Type B pancreatic cell (in vitro differentiated cells): ENCODE measurements at regions not wholly inside any gene's neighbourhood (a gene's known extent, or its start where the extent isn't known, plus 50 kb on each side); places are given as distances from the start of the nearest gene placed in this dataset.

ENCODE experiments used
- DNase-seq: peaks from one replicate; pipeline ENCODE4 v3.0.0; 2021; ENCODE audit warnings: mixed read lengths; ENCODE audit not compliant: unreplicated experiment; ENCODE audit errors: extremely low spot score
- H3K27ac Mint-ChIP-seq: 2 replicates; pipeline ENCODE4 v1.8.0; 2021; ENCODE audit warnings: mild to moderate bottlenecking, mixed read lengths
- H3K27me3 Mint-ChIP-seq: 2 replicates; pipeline ENCODE4 v1.8.0; 2021; ENCODE audit warnings: mixed read lengths
- H3K36me3 Mint-ChIP-seq: 2 replicates; pipeline ENCODE4 v1.8.0; 2021; ENCODE audit warnings: mixed read lengths
- H3K4me1 Mint-ChIP-seq: one replicate; pipeline ENCODE4 v1.8.0; 2021; ENCODE audit warnings: mixed read lengths; ENCODE audit not compliant: unreplicated experiment
- H3K4me3 Mint-ChIP-seq: 2 replicates; pipeline ENCODE4 v1.8.0; 2021; ENCODE audit warnings: mild to moderate bottlenecking, mixed read lengths
- H3K9me3 Mint-ChIP-seq: 2 replicates; pipeline ENCODE4 v1.8.0; 2021; ENCODE audit warnings: mixed read lengths
- CTCF ChIP-seq: fragments of 200-600 bp; sonication (generic); conservative IDR thresholded peaks from 2 replicates; pipeline ENCODE4 v1.5.0; 2021; ENCODE audit warnings: antibody characterized with exemption, mild to moderate bottlenecking

DNA sequence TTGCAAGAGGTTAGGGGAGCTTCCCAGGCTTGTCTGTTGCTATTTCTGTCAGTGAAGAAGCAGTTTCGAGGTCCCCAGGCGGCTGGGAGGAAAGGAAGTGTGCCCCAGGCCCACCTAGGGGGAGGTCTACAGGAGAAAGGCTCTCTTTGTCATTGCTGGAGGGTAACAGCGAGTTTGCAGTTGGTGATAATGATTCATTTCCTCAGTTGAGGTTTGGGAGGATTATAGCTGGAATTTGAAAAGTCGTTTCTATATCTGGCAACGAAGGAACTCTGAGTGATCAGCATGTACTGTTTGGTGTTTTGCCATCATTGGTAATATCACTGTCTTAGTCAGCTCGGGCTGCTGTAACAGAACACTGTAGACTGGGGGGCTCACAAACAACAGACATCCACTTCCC, 65.5 kb upstream of the UBE3A start:
- Mint-ChIP-seq H3K9me3 (no peaks in the 10 kb centered on the region), H3K27ac (no peak overlapping the region), H3K4me1 (no peaks in the 10 kb centered on the region), H3K36me3 (no peaks in the 10 kb centered on the region), H3K27me3 (no peaks in the 10 kb centered on the region), H3K4me3 (no peak overlapping the region)
- DNase-seq = no peak
- TF ChIP-seq CTCF = no peak

DNA sequence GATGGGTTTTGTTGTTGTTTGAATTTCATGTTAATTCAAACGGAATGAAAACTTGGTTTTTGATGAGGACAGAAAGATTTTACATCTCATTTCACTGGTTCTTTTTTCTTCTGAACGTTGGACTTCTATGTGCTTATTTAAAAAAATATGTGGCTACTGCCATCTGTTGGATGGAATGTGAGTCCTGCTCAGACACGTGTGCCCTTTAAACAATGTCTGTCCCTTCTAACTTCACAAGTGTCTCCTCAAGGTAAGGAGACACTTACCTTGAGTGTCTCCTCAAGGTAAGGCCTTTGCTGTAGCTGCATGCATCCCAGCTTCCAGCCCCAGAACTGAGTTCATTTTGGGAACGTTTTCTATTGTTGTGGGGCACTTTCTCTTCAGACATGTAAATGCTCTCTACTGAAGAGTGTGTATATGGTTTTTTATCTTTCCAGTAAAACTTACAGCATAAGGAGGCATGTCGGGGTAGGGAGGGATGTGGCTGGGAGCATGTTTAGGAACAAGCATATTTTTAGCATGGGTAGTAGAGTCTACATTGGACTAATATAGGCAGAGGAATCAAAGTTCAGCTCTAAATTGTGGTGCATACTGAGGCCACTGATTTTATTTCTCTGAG, 63.1 kb upstream of the UBE3A start:
- no peak for DNase-seq
- H3K9me3 Mint-ChIP-seq = no peaks in the 10 kb centered on the region
- TF ChIP-seq CTCF = peak; percentile 76
- H3K4me3 Mint-ChIP-seq = no peak overlapping the region
- no peaks in the 10 kb centered on the region for H3K27me3 Mint-ChIP-seq
- H3K27ac Mint-ChIP-seq = no peak overlapping the region
- H3K36me3 Mint-ChIP-seq = no peaks in the 10 kb centered on the region
- no peaks in the 10 kb centered on the region for H3K4me1 Mint-ChIP-seq

DNA sequence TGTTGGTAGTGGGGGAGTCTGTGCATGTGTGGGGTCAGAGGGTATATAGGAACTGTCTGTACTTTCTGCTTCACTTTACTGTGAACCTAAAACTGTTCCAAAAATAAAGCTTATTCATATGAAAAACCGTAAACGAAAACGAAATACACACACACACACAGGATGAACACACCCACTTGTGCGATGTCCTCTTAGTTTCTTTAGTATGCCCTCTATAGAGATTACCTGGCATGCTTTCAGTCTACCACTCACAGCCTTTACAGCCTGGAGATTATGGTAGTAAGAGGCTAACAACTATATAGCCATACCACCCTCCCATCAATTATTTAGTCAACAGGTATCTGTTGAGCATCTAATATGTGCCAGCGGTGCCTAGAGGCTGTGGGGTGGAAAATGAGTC, 60.0 kb upstream of the UBE3A start:
- Mint-ChIP-seq H3K4me3 (no peak overlapping the region), H3K36me3 (no peaks in the 10 kb centered on the region), H3K9me3 (no peaks in the 10 kb centered on the region), H3K4me1 (no peaks in the 10 kb centered on the region), H3K27me3 (no peaks in the 10 kb centered on the region), H3K27ac (no peak overlapping the region)
- no peak for TF ChIP-seq CTCF
- no peak for DNase-seq

DNA sequence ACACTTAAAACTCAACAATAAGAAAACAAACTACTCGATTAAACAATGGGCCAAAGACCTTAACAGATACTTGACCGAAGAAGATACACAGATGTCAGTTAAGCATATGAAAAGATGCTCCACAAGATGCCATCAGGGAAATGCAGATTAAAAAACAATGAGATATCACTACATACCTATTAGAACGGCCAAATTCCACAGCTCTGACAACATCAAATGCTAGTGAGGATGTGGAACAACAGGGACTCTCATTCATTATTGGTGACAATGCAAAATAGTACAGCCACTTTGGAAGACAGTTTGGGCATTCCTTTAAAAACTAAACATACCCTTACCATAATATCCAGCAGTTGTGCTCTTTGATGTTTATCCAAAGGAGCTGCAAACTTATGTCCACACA, 59.1 kb upstream of the UBE3A start:
- Mint-ChIP-seq H3K9me3 (no peaks in the 10 kb centered on the region), H3K27me3 (no peaks in the 10 kb centered on the region), H3K4me1 (no peaks in the 10 kb centered on the region), H3K27ac (no peak overlapping the region), H3K4me3 (no peak overlapping the region), H3K36me3 (no peaks in the 10 kb centered on the region)
- no peak for TF ChIP-seq CTCF
- no peak for DNase-seq

- H3K9me3 Mint-ChIP-seq = peaks cover 12% of the 10 kb centered on the region
- H3K4me1 Mint-ChIP-seq = no peaks in the 10 kb centered on the region
- no peak overlapping the region for H3K4me3 Mint-ChIP-seq
- H3K27me3 Mint-ChIP-seq = no peaks in the 10 kb centered on the region
- H3K27ac Mint-ChIP-seq = no peak overlapping the region
- DNase-seq = no peak
- H3K36me3 Mint-ChIP-seq = no peaks in the 10 kb centered on the region
- TF ChIP-seq CTCF = no peak
Measured at GRCh38 chr15:25493823-25494526, 55.2 kb upstream of the UBE3A start.
